WTC11 (cell line): ENCODE measurements at regions not wholly inside any gene's neighbourhood (a gene's known extent, or its start where the extent isn't known, plus 50 kb on each side); places are given as distances from the start of the nearest gene placed in this dataset.

Experiments
- ATF2 ChIP-seq: sonication (generic); formaldehyde crosslinking; IDR thresholded peaks from 2 replicates; pipeline ENCODE4 v1.8.1; 2022; ENCODE audit warnings: low read depth, missing genetic modification reagents, borderline replicate concordance
- CTCF ChIP-seq: fragments of 200-600 bp; IDR thresholded peaks from 2 replicates; pipeline ENCODE4 v1.8.0; 2022; ENCODE audit warnings: antibody characterized with exemption
- PREB ChIP-seq: sonication (generic); formaldehyde crosslinking; IDR thresholded peaks from 2 replicates; pipeline ENCODE4 v1.8.1; 2022; ENCODE audit warnings: mild to moderate bottlenecking, missing genetic modification reagents, moderate library complexity, borderline replicate concordance
- SMAD3 ChIP-seq: sonication (generic); formaldehyde crosslinking; IDR thresholded peaks from 2 replicates; pipeline ENCODE4 v1.8.0; 2022; ENCODE audit warnings: missing genetic modification reagents, mild to moderate bottlenecking, borderline replicate concordance
- ZBTB43 ChIP-seq: sonication (generic); formaldehyde crosslinking; IDR thresholded peaks from 2 replicates; pipeline ENCODE4 v1.8.1; 2023; ENCODE audit warnings: mild to moderate bottlenecking, missing genetic modification reagents
- ZNF396 ChIP-seq: fragments of 250-450 bp; sonication (Bioruptor Pico); IDR thresholded peaks from 2 replicates; pipeline ENCODE4 v1.8.0; 2021; ENCODE audit warnings: mild to moderate bottlenecking, moderate library complexity, borderline replicate concordance

GRCh38 chr5:174503461-174504265 is 220.7 kb upstream of the MSX2 start:
- TF ChIP-seq CTCF (no peak), ZBTB43 (CRISPR knock-in tag) (no peak), ZNF396 (CRISPR knock-in tag) (no peak), PREB (CRISPR knock-in tag) (no peak), SMAD3 (no peak), ATF2 (CRISPR knock-in tag) (no peak)
